GM21515 (cell line): ENCODE measurements at regions not wholly inside any gene's neighbourhood (a gene's known extent, or its start where the extent isn't known, plus 50 kb on each side); places are given as distances from the start of the nearest gene placed in this dataset.

Experiments
- ATAC-seq: cut with Tn5 transposase; IDR thresholded peaks from one replicate; pipeline ENCODE4 v1.9.1; 2021; ENCODE audit not compliant: unreplicated experiment

GRCh38 chr3:40642812-40643211 is 118.1 kb downstream of the ZNF621 start:
- no peak for ATAC-seq

- no peak for ATAC-seq
These were observed 121.1 kb downstream of the ZNF621 start for GRCh38 chr3:40645883-40646282.

- no peak for ATAC-seq
These were observed 124.6 kb downstream of the ZNF621 start for GRCh38 chr3:40649346-40649745.

GRCh38 chr3:40652072-40652471 is 127.3 kb downstream of the ZNF621 start:
- no peak for ATAC-seq

GRCh38 chr3:40653001-40653400 is 128.2 kb downstream of the ZNF621 start:
- no peak for ATAC-seq

- ATAC-seq = no peak
These were observed 129.1 kb downstream of the ZNF621 start for GRCh38 chr3:40653878-40654277.

GRCh38 chr3:40655551-40655950 is 130.8 kb downstream of the ZNF621 start:
- ATAC-seq = no peak

GRCh38 chr3:40657623-40658022 is 132.9 kb downstream of the ZNF621 start:
- ATAC-seq = no peak

- no peak for ATAC-seq
These were observed 133.5 kb downstream of the ZNF621 start for GRCh38 chr3:40658305-40658704.

- ATAC-seq = no peak
These were observed 135.8 kb downstream of the ZNF621 start for GRCh38 chr3:40660554-40660953.

GRCh38 chr3:40661284-40661683 is 136.5 kb downstream of the ZNF621 start:
- ATAC-seq = no peak

- no peak for ATAC-seq
These were observed 138.5 kb downstream of the ZNF621 start for GRCh38 chr3:40663280-40663679.

GRCh38 chr3:40669176-40669575 is 144.4 kb downstream of the ZNF621 start:
- ATAC-seq = no peak

- no peak for ATAC-seq
These were observed 148.1 kb downstream of the ZNF621 start for GRCh38 chr3:40672861-40673260.

GRCh38 chr3:40677321-40677720 is 152.6 kb downstream of the ZNF621 start:
- ATAC-seq = no peak

- no peak for ATAC-seq
These were observed 153.0 kb downstream of the ZNF621 start for GRCh38 chr3:40677749-40678148.

GRCh38 chr3:40679290-40679689 is 154.5 kb downstream of the ZNF621 start:
- no peak for ATAC-seq

- no peak for ATAC-seq
These were observed 156.2 kb downstream of the ZNF621 start for GRCh38 chr3:40680685-40681657.

- no peak for ATAC-seq
These were observed 156.9 kb downstream of the ZNF621 start for GRCh38 chr3:40681658-40682055.

GRCh38 chr3:40689837-40690236 is 165.1 kb downstream of the ZNF621 start:
- no peak for ATAC-seq

GRCh38 chr3:40690749-40691451 is 166.1 kb downstream of the ZNF621 start:
- no peak for ATAC-seq

GRCh38 chr3:40691452-40691861 is 166.7 kb downstream of the ZNF621 start:
- no peak for ATAC-seq
